Liver (tissue), 8 donors: ENCODE measurements at regions not wholly inside any gene's neighbourhood (a gene's known extent, or its start where the extent isn't known, plus 50 kb on each side); places are given as distances from the start of the nearest gene placed in this dataset.

ENCODE experiments used
- DNase-seq: peaks from one replicate; pipeline ENCODE4 v3.0.0-alpha.2; 2017; ENCODE audit warnings: low spot score
- H3K27ac ChIP-seq, 2 donors: one replicate each; pipeline ENCODE4 v1.7.0; 2013; ENCODE audit warnings: inconsistent platforms in 2 of 2, low read length in 2 of 2, control low read depth in 1 of 2, low read depth in 1 of 2, mild to moderate bottlenecking in 1 of 2
- H3K27me3 ChIP-seq, 4 donors: one replicate each; pipeline versions ENCODE4 v1.6.1 to v1.7.0; 2013; ENCODE audit warnings: low read length in 3 of 4, inconsistent platforms in 1 of 4, mild to moderate bottlenecking in 1 of 4, moderate library complexity in 1 of 4; ENCODE audit not compliant: control insufficient read depth in 4 of 4, insufficient read depth in 4 of 4
- H3K36me3 ChIP-seq, 4 donors: one replicate each; pipeline versions ENCODE4 v1.6.1 to v1.7.0; 2013; ENCODE audit warnings: low read length in 3 of 4, mild to moderate bottlenecking in 3 of 4, low read depth in 1 of 4, moderate library complexity in 1 of 4; ENCODE audit not compliant: control insufficient read depth in 4 of 4, insufficient read depth in 3 of 4
- H3K4me1 ChIP-seq, 4 donors: one replicate each; pipeline versions ENCODE4 v1.6.1 to v1.7.0; 2013; ENCODE audit warnings: low read length in 3 of 4, mild to moderate bottlenecking in 3 of 4, moderate library complexity in 1 of 4; ENCODE audit not compliant: control insufficient read depth in 4 of 4, insufficient read depth in 4 of 4
- H3K4me3 ChIP-seq, 3 donors: one replicate each; pipeline versions ENCODE4 v1.6.1 to v1.7.0; 2013; ENCODE audit warnings: low read length in 3 of 3, control low read depth in 1 of 3, low read depth in 1 of 3, mild to moderate bottlenecking in 1 of 3
- H3K9ac ChIP-seq, 2 donors: one replicate each; pipeline ENCODE4 v1.7.0; 2013; ENCODE audit warnings: low read length in 2 of 2, mild to moderate bottlenecking in 2 of 2, moderate library complexity in 2 of 2, control low read depth in 1 of 2, low read depth in 1 of 2
- H3K9me3 ChIP-seq, 4 donors: one replicate each; pipeline versions ENCODE4 v1.6.1 to v1.7.0; 2013; ENCODE audit warnings: low read length in 3 of 4; ENCODE audit not compliant: control insufficient read depth in 4 of 4
- ATF3 ChIP-seq: IDR thresholded peaks from 2 replicates; pipeline ENCODE4 v1.6.1; 2016; ENCODE audit warnings: antibody characterized with exemption
- CTCF ChIP-seq: fragments of 150-350 bp; IDR thresholded peaks from 2 replicates; pipeline ENCODE4 v1.5.1; 2017; ENCODE audit warnings: improper control_type of control experiment, low read depth, low read length; ENCODE audit not compliant: missing input control
- EGR1 ChIP-seq, 2 donors: IDR thresholded peaks; 2 replicates each; pipeline ENCODE4 v1.6.1; 2016 to 2018; ENCODE audit warnings: antibody characterized with exemption in 2 of 2, low read depth in 2 of 2
- FOXA1 ChIP-seq: IDR thresholded peaks from 2 replicates; pipeline ENCODE4 v1.6.1; 2016; ENCODE audit warnings: antibody characterized with exemption
- FOXA2 ChIP-seq: IDR thresholded peaks from 2 replicates; pipeline ENCODE4 v1.6.1; 2016; ENCODE audit warnings: antibody characterized with exemption
- GABPA ChIP-seq, 2 donors: IDR thresholded peaks in 1 of 2; conservative IDR thresholded peaks in 1 of 2; 2 replicates each; pipeline ENCODE4 v1.6.1; 2016; ENCODE audit warnings: antibody characterized with exemption in 2 of 2, mild to moderate bottlenecking in 1 of 2, moderate library complexity in 1 of 2
- HNF4A ChIP-seq, 2 donors: conservative IDR thresholded peaks; 2 replicates each; pipeline ENCODE4 v1.6.1; 2016; ENCODE audit warnings: antibody characterized with exemption in 2 of 2, mild to moderate bottlenecking in 2 of 2
- HNF4G ChIP-seq: IDR thresholded peaks from 2 replicates; pipeline ENCODE4 v1.6.1; 2016; ENCODE audit warnings: antibody characterized with exemption
- JUND ChIP-seq, 2 donors: IDR thresholded peaks; 2 replicates each; pipeline ENCODE4 v1.6.1; 2016; ENCODE audit warnings: antibody characterized with exemption in 2 of 2
- MAX ChIP-seq: IDR thresholded peaks from 2 replicates; pipeline ENCODE4 v1.6.1; 2016; ENCODE audit warnings: antibody characterized with exemption
- REST ChIP-seq: IDR thresholded peaks from 2 replicates; pipeline ENCODE4 v1.6.1; 2016; ENCODE audit warnings: antibody characterized with exemption, mild to moderate bottlenecking
- RXRA ChIP-seq, 2 donors: IDR thresholded peaks; 2 replicates each; pipeline ENCODE4 v1.6.1; 2017 to 2018; ENCODE audit warnings: antibody characterized with exemption in 2 of 2, mild to moderate bottlenecking in 1 of 2
- SP1 ChIP-seq: IDR thresholded peaks from 2 replicates; pipeline ENCODE4 v1.6.1; 2018; ENCODE audit warnings: antibody characterized with exemption, mild to moderate bottlenecking
- TAF1 ChIP-seq: conservative IDR thresholded peaks from 2 replicates; pipeline ENCODE4 v1.6.1; 2016; ENCODE audit warnings: antibody characterized with exemption, mild to moderate bottlenecking
- YY1 ChIP-seq: IDR thresholded peaks from 2 replicates; pipeline ENCODE4 v1.6.1; 2016; ENCODE audit warnings: antibody characterized with exemption, mild to moderate bottlenecking
- ZBTB33 ChIP-seq: IDR thresholded peaks from 2 replicates; pipeline ENCODE4 v1.6.1; 2016; ENCODE audit warnings: antibody characterized with exemption
- WGBS: extraction: QIAGEN DNeasy Blood & Tissue Kit; methylation state at CpG from one replicate; pipeline ENCODE4 v1.1.7; 2013; 5-methylcytosine and 5-hydroxymethylcytosine counted together
- donor health status: healthy.
- donor health status: healthy.
- donor health status: healthy.
- donor health status: healthy.
- donor health status: healthy.

GRCh38 chr11:128098781-128099180 is 488.6 kb downstream of the ETS1 start (continued):
- TF ChIP-seq FOXA2 (no peak), ATF3 (no peak), HNF4A (conservative IDR thresholded peaks at IDR 0.05) (no peak), SP1 (no peak), CTCF (no peak), TAF1 (no peak)

- 71% methylated on average over 2 of the region's 2 CpGs for WGBS
- Histone ChIP-seq H3K27me3 (no peaks in the 10 kb centered on the region), H3K4me3 (no peak overlapping the region), H3K36me3 (no peaks in the 10 kb centered on the region), H3K9me3 (no peaks in the 10 kb centered on the region), H3K9ac (no peak overlapping the region), H3K4me1 (no peaks in the 10 kb centered on the region), H3K27ac (no peak overlapping the region)
- TF ChIP-seq FOXA2 = no peak
- TF ChIP-seq RXRA (IDR thresholded peaks at IDR 0.05) = no peak
- TF ChIP-seq JUND (IDR thresholded peaks at IDR 0.05) = no peak
- no peak for TF ChIP-seq EGR1 (IDR thresholded peaks at IDR 0.05; ENCODE audit: low read depth in 2 of 2)
- TF ChIP-seq REST = no peak
- TF ChIP-seq MAX = no peak
- TF ChIP-seq ATF3 = no peak
- TF ChIP-seq TAF1 = no peak
- no peak for TF ChIP-seq YY1
- TF ChIP-seq FOXA1 = no peak
- TF ChIP-seq GABPA (IDR thresholded peaks at IDR 0.05 in 1 of 2, conservative IDR thresholded peaks at IDR 0.05 in 1 of 2) = no peak
- no peak for DNase-seq
Measured at GRCh38 chr11:128095466-128095981, 491.8 kb downstream of the ETS1 start.

- Histone ChIP-seq H3K27me3 (no peaks in the 10 kb centered on the region), H3K9me3 (peaks cover 0 to 5% (median 1%) of the 10 kb centered on the region in 4 donors), H3K9ac (no peak overlapping the region), H3K4me3 (no peak overlapping the region), H3K36me3 (no peaks in the 10 kb centered on the region), H3K4me1 (no peaks in the 10 kb centered on the region), H3K27ac (no peak overlapping the region)
- DNase-seq = no peak
- 82% methylated on average over 2 of the region's 2 CpGs for WGBS
- no peak for TF ChIP-seq MAX
- no peak for TF ChIP-seq ZBTB33
- no peak for TF ChIP-seq GABPA (IDR thresholded peaks at IDR 0.05 in 1 of 2, conservative IDR thresholded peaks at IDR 0.05 in 1 of 2)
- TF ChIP-seq FOXA2 = no peak
- TF ChIP-seq TAF1 = no peak
- TF ChIP-seq JUND (IDR thresholded peaks at IDR 0.05) = no peak
- no peak for TF ChIP-seq SP1
- TF ChIP-seq YY1 = no peak
- no peak for TF ChIP-seq HNF4G
- no peak for TF ChIP-seq CTCF
Measured at GRCh38 chr11:128093689-128094088, 493.7 kb downstream of the ETS1 start.
